Ascending aorta (tissue), 2 donors: ENCODE measurements at regions not wholly inside any gene's neighbourhood (a gene's known extent, or its start where the extent isn't known, plus 50 kb on each side); places are given as distances from the start of the nearest gene placed in this dataset.
"Not testable (repeated sequence)": the region's sequence is repeated elsewhere in the genome, so short reads cannot be mapped to it uniquely, and the experiment has no call there.

ENCODE experiments used
- DNase-seq, 2 donors: peaks; one replicate each; pipeline ENCODE4 v3.0.0-alpha.2; 2019; ENCODE audit warnings: low spot score in 2 of 2
- H3K27ac ChIP-seq, 2 donors: fragments of 200-600 bp; sonication (generic); one replicate each; pipeline ENCODE4 v1.5.1; 2016 to 2017; ENCODE audit warnings: mild to moderate bottlenecking in 1 of 2
- H3K27me3 ChIP-seq: fragments of 200-600 bp; sonication (generic); one replicate; pipeline ENCODE4 v1.5.1; 2017
- H3K36me3 ChIP-seq, 2 donors: fragments of 200-600 bp; sonication (generic); one replicate each; pipeline ENCODE4 v1.5.1; 2016
- H3K4me1 ChIP-seq, 2 donors: fragments of 200-600 bp; sonication (generic); one replicate each; pipeline ENCODE4 v1.5.1; 2016 to 2017; ENCODE audit warnings: mild to moderate bottlenecking in 1 of 2
- H3K4me3 ChIP-seq, 2 donors: fragments of 200-600 bp; sonication (generic); one replicate each; pipeline ENCODE4 v1.5.1; 2016 to 2017; ENCODE audit warnings: mild to moderate bottlenecking in 1 of 2
- H3K9me3 ChIP-seq, 2 donors: fragments of 200-600 bp; sonication (generic); one replicate each; pipeline ENCODE4 v1.5.1; 2016
- intact Hi-C: fragments of 100-400 bp; cut with DNase I; formaldehyde crosslinking; loops from one replicate; pipeline ENCODE4 v1.15.1; 2023
- TF ChIP-seq, protein P1 (sequence below), 3 experiments: fragments of 200-600 bp in 2 of 3; fragments of 450-650 bp in 1 of 3; sonication (generic) in 2 of 3; IDR thresholded peaks; one replicate each; pipeline ENCODE4 v1.5.1; 2016 to 2019; ENCODE audit warnings: antibody characterized with exemption in 3 of 3, mild to moderate bottlenecking in 1 of 3, moderate library complexity in 1 of 3

DNA sequence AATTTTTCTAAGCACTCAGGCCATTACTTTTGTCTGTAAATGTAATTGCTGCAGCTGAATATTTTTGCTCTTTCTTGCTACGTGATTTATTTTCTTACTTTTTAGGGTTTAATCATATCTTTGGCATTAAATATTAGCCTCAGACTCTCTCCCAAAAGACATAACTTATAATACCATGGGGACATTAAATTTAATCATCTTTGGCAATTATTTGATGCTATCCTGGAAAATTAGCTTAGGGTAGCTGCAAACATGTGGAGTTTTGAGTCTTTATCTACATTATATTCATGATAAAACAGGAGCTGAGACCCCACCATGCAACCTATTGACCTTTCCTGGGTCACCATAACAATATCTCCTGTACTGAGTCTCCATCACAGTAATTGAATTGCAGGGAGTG, 59.1 kb upstream of the EDAR start:
- TF ChIP-seq, protein P1, sequence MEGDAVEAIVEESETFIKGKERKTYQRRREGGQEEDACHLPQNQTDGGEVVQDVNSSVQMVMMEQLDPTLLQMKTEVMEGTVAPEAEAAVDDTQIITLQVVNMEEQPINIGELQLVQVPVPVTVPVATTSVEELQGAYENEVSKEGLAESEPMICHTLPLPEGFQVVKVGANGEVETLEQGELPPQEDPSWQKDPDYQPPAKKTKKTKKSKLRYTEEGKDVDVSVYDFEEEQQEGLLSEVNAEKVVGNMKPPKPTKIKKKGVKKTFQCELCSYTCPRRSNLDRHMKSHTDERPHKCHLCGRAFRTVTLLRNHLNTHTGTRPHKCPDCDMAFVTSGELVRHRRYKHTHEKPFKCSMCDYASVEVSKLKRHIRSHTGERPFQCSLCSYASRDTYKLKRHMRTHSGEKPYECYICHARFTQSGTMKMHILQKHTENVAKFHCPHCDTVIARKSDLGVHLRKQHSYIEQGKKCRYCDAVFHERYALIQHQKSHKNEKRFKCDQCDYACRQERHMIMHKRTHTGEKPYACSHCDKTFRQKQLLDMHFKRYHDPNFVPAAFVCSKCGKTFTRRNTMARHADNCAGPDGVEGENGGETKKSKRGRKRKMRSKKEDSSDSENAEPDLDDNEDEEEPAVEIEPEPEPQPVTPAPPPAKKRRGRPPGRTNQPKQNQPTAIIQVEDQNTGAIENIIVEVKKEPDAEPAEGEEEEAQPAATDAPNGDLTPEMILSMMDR (IDR thresholded peaks at IDR 0.05): no peak
- no peak overlapping the region for H3K4me3 ChIP-seq
- no peaks in the 10 kb centered on the region for H3K9me3 ChIP-seq
- H3K36me3 ChIP-seq: no peaks in the 10 kb centered on the region
- intact Hi-C loops: no loop called here
- no peaks in the 10 kb centered on the region for H3K27me3 ChIP-seq
- no peak for DNase-seq
- H3K4me1 ChIP-seq: no peaks in the 10 kb centered on the region
- H3K27ac ChIP-seq: no peak overlapping the region

DNA sequence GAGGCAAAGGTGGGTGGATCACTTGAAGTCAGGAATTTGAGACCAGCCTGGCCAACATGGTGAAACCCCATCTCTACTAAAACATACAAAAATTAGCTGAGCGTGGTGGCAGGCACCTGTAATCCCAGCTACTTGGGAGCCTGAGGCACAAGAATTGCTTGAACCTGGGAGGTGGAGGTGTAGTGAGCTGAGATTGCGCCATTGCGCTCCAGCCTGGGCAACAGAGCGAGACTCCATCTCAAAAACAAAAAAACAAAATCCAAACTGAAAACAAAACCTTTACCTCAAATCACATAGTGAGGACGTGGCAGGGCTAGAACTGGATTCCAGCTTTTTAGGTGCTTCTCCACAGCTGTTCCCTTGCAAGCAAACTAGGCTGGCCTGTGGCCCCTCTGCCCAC, 58.5 kb upstream of the EDAR start:
- H3K9me3 ChIP-seq, H3K4me3 ChIP-seq, H3K27me3 ChIP-seq, H3K27ac ChIP-seq, DNase-seq, H3K4me1 ChIP-seq, intact Hi-C loops, H3K36me3 ChIP-seq: not testable (repeated sequence)

DNA sequence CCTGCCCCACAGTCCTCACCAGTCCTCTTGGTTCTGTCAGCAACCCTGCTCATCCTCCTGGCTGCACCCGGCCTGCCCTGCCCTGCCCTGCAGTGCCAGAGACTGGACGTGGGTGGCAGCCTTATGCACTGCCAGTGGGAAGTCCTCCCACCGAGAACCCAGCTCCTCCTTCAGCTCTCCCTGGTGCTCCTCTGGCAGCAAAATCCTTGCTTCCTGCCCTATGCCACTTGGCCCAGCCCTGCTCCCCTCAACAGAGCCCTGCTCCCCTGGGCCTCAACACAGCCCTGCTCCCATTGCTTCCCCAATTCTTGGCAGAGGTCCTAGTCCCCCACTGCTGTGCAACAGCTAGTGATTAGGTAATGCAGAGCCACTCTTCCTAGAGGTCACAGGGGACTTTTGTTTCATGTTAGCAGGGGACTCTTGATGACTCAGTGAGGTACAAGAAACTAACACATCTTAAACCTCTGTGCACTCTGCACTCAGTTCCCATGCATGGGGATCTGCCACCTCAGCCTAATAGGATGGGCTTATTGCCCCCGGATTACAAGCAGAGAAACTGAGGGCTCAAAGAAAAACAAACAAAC, 58.0 kb upstream of the EDAR start:
- Histone ChIP-seq H3K27ac (no peak overlapping the region), H3K4me3 (no peak overlapping the region), H3K36me3 (no peaks in the 10 kb centered on the region), H3K9me3 (no peaks in the 10 kb centered on the region), H3K27me3 (no peaks in the 10 kb centered on the region), H3K4me1 (no peaks in the 10 kb centered on the region)
- intact Hi-C loops: no loop called here
- TF ChIP-seq, protein P1 (IDR thresholded peaks at IDR 0.05): no peak
- no peak for DNase-seq

DNA sequence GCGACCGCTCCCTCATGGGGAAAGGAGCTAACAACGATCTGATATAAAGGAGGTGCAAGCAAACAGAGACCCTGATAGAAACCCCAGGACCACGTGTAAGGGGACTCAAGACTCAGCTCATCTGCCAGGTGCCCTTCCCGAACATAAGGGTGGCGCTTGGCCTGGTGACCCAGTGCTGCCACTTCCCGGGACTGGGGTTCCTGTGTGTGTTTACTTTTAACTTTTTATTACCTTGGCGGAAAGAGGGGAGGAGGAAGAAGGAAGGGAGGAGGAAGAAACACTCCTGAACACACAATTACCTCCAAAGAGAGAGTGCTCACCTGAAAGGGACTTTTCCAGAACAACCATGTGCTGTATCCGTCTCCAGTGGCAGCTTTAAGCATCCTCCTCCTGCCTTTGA, 56.5 kb upstream of the EDAR start:
- no peak for DNase-seq
- Histone ChIP-seq H3K27ac (no peak overlapping the region), H3K9me3 (no peaks in the 10 kb centered on the region), H3K27me3 (no peaks in the 10 kb centered on the region), H3K4me3 (no peak overlapping the region), H3K36me3 (no peaks in the 10 kb centered on the region), H3K4me1 (no peaks in the 10 kb centered on the region)
- intact Hi-C loops: no loop called here
- TF ChIP-seq, protein P1 (IDR thresholded peaks at IDR 0.05): no peak

DNA sequence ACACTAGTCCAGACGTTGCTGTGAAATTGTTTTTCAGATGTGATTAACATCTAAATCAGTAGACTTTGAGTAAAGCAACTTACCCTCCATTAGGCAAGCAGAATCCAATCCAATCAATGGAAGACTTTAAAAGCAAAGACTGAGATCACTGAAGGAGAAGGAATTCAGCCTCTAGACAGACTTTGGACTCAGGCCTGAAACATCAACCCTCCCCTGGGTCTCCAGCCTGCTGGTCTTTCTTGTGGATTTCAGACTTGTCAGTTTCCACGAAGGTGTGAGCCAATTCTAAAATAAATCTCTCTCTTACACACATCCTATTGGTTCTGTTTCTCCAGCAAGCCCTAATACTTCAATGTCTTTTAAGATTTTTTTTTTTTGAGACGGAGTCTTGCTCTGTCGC, 50.0 kb upstream of the EDAR start:
- TF ChIP-seq, protein P1 (IDR thresholded peaks at IDR 0.05): no peak
- Histone ChIP-seq H3K27ac (no peak overlapping the region), H3K27me3 (no peaks in the 10 kb centered on the region), H3K4me1 (no peaks in the 10 kb centered on the region), H3K4me3 (no peak overlapping the region), H3K36me3 (no peaks in the 10 kb centered on the region), H3K9me3 (no peaks in the 10 kb centered on the region)
- no peak for DNase-seq
- intact Hi-C loops: no loop called here
